Tibial nerve (tissue), 4 donors: ENCODE measurements at regions not wholly inside any gene's neighbourhood (a gene's known extent, or its start where the extent isn't known, plus 50 kb on each side); places are given as distances from the start of the nearest gene placed in this dataset.
"Not testable (repeated sequence)": the region's sequence is repeated elsewhere in the genome, so short reads cannot be mapped to it uniquely, and the experiment has no call there.

Experiments used
- DNase-seq, 2 donors: peaks; one replicate each; pipeline ENCODE4 v3.0.0-alpha.2; 2019; ENCODE audit warnings: low spot score in 2 of 2
- H3K27ac ChIP-seq, 4 donors: fragments of 200-600 bp; sonication (generic) in 3 of 4; one replicate each; pipeline ENCODE4 v1.5.1; 2017 to 2019; ENCODE audit warnings: mild to moderate bottlenecking in 1 of 4
- H3K27me3 ChIP-seq, 2 donors: fragments of 200-600 bp; sonication (generic) in 1 of 2; one replicate each; pipeline versions ENCODE4 v1.5.1 to v1.6.0; 2017 to 2019
- H3K36me3 ChIP-seq, 3 donors: fragments of 200-600 bp; sonication (generic); one replicate each; pipeline ENCODE4 v1.5.1; 2018 to 2019
- H3K4me1 ChIP-seq, 4 donors: fragments of 200-600 bp; sonication (generic) in 3 of 4; one replicate each; pipeline ENCODE4 v1.5.1; 2017 to 2019
- H3K4me3 ChIP-seq, 4 donors: fragments of 200-600 bp; sonication (generic) in 3 of 4; one replicate each; pipeline ENCODE4 v1.5.1; 2017 to 2019; ENCODE audit warnings: mild to moderate bottlenecking in 1 of 4, moderate library complexity in 1 of 4
- H3K9me3 ChIP-seq, 4 donors: fragments of 200-600 bp; sonication (generic) in 3 of 4; one replicate each; pipeline ENCODE4 v1.5.1; 2017 to 2019
- EP300 ChIP-seq, 2 donors: sonication (generic); formaldehyde crosslinking; IDR thresholded peaks; one replicate each; pipeline ENCODE4 v1.6.1; 2017; ENCODE audit warnings: antibody characterized with exemption in 2 of 2, mild to moderate bottlenecking in 1 of 2
- POLR2A ChIP-seq, 2 donors: fragments of 450-650 bp; IDR thresholded peaks; one replicate each; pipeline ENCODE4 v1.6.1; 2017; ENCODE audit warnings: antibody characterized with exemption in 2 of 2, mild to moderate bottlenecking in 2 of 2, moderate library complexity in 2 of 2
- WGBS, 2 donors: methylation state at CpG; one replicate each; pipeline ENCODE4 v1.1.5; 2018; 5-methylcytosine and 5-hydroxymethylcytosine counted together
- TF ChIP-seq, protein P1 (sequence below), 5 experiments: fragments of 200-600 bp in 3 of 5; fragments of 450-650 bp in 2 of 5; sonication (generic) in 3 of 5; IDR thresholded peaks; one replicate each; pipeline ENCODE4 v1.5.1; 2016 to 2019; ENCODE audit warnings: antibody characterized with exemption in 5 of 5, mild to moderate bottlenecking in 3 of 5, moderate library complexity in 2 of 5

DNA sequence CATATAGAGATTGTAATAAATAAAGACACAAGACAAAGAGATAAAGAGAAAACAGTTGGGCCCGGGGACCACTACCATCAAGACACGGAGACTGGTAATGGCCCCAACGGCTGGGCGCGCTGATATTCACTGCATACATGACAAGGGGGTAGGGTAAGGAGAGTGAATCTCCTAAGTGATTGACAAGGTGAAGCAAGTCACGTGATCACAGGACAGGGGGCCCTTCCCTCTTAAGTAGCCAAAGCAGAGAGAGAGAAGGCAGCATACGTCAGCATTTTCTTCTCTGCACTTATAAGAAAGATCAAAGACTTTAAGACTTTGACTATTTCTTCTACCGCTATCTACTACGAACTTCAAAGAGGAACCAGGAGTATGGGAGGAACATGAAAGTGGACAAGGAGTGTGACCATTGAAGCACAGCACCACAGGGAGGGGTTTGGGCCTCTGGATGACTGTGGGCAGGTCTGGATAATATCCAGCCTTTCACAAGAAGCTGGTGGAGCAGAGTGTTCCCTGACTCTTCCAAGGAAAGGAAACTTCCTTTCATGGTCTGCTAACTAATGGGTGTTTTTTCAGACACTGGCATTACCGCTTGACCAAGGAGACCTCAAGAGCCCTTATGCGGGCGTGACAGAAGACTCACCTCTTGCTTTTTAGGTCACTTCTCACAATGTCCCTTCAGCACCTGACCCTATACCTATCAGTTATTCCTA is 75.6 kb downstream of the MRPL39 start:
- H3K4me1 ChIP-seq, H3K9me3 ChIP-seq, H3K4me3 ChIP-seq, H3K27ac ChIP-seq, H3K36me3 ChIP-seq, H3K27me3 ChIP-seq, DNase-seq: not testable (repeated sequence)
- 90 to 91% methylated on average over 12 of the region's 12 CpGs for WGBS, 2 donors

DNA sequence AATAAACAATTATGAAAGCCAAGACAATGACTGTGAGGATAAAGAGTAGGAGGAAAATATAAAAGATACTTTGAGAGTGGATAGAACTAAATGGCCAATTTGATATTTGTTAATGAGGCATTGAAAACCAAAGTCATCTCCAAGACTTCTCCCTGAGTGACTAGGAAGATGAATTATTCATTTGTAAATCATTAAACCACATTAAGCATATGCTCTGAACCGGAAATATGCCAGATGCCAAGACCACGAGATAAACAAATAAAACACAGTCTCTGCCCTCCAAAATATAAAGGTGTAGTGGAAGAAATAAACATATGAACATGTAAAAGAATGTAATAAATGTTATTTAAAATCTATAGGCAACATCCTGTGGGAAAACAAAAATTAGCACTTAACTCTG is 78.8 kb downstream of the MRPL39 start:
- Histone ChIP-seq H3K36me3 (no peaks in the 10 kb centered on the region), H3K4me3 (no peak overlapping the region), H3K27me3 (no peaks in the 10 kb centered on the region), H3K27ac (no peak overlapping the region), H3K9me3 (peaks cover 0 to 13% (median 0%) of the 10 kb centered on the region in 4 donors), H3K4me1 (no peaks in the 10 kb centered on the region)
- 47 to 60% methylated on average over 2 of the region's 2 CpGs for WGBS, 2 donors
- TF ChIP-seq, protein P1, sequence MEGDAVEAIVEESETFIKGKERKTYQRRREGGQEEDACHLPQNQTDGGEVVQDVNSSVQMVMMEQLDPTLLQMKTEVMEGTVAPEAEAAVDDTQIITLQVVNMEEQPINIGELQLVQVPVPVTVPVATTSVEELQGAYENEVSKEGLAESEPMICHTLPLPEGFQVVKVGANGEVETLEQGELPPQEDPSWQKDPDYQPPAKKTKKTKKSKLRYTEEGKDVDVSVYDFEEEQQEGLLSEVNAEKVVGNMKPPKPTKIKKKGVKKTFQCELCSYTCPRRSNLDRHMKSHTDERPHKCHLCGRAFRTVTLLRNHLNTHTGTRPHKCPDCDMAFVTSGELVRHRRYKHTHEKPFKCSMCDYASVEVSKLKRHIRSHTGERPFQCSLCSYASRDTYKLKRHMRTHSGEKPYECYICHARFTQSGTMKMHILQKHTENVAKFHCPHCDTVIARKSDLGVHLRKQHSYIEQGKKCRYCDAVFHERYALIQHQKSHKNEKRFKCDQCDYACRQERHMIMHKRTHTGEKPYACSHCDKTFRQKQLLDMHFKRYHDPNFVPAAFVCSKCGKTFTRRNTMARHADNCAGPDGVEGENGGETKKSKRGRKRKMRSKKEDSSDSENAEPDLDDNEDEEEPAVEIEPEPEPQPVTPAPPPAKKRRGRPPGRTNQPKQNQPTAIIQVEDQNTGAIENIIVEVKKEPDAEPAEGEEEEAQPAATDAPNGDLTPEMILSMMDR (IDR thresholded peaks at IDR 0.05), result no peak
- TF ChIP-seq EP300 (IDR thresholded peaks at IDR 0.05) (no peak), POLR2A (IDR thresholded peaks at IDR 0.05) (no peak)
- DNase-seq, result no peak

DNA sequence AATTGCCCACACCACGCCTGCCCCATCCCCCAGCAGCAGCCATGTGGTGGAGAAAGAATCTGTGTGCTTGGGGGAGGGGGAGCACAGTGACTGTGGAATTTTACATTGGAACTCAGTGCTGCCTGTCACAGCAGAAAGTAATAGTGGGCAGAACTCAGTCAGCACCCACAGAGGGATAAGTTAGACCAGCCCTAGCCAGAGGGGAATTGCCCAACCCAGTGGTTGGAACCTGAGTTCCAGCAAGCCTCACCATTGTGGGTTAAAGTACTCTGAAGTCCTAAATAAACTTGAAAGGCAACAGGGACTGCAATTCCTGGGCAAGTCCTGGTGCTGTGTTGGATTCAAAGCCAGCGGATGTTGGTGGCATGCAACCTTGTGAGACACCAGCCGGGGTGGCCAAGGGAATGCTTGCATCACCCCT is 88.8 kb downstream of the MRPL39 start:
- Histone ChIP-seq H3K9me3 (no peaks in the 10 kb centered on the region), H3K4me3 (no peak overlapping the region), H3K36me3 (peaks cover 0 to 12% (median 0%) of the 10 kb centered on the region in 3 donors), H3K27ac (no peak overlapping the region), H3K27me3 (no peaks in the 10 kb centered on the region), H3K4me1 (no peaks in the 10 kb centered on the region)
- DNase-seq, result no peak
- WGBS, 2 donors, result 90 to 93% methylated on average over 3 of the region's 3 CpGs
- TF ChIP-seq, protein P1 (IDR thresholded peaks at IDR 0.05), result no peak
- TF ChIP-seq POLR2A (IDR thresholded peaks at IDR 0.05), result no peak
- TF ChIP-seq EP300 (IDR thresholded peaks at IDR 0.05), result no peak

DNA sequence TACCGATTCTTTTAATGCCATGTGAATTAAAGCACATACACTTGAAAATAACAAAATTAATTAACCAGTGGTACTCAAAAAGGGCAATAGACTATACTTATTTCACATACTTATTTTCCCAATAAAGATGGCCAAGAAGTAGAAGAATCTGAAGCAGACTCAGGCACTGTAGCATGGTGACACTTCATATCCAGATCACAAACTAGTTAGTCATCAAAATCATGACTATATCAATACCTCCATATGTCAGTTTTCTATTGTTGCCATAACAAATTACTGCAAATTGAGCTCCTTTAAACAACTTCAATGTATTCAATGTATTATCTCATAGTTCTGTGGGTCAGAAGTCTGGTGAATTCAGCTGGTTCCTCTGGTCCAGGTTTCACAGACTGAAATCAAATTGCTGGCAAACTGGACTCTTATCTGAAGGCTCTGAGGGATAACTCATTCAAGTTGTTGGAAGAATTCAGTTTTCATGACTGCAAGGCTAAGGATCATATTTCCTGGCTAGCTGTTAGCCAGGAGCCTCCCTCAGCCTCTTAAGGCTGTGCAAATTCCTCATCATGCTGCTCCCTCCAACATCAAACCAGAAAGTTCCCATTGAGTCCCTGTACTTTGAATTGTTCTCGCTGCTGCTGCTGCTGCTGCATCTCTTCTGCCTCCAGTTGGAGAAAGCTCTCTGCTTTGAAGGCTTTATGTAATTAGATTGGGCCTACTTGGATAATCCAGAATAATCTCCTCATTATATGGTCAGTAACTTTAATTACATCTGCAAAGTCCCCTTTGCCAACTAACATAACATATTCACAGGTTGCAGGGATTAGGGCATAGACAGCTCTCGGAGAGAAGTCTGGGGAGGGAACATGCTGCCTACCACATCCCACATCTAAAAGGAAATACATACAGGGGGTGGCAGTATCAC is 91.5 kb downstream of the MRPL39 start:
- no peaks in the 10 kb centered on the region for H3K4me1 ChIP-seq

DNA sequence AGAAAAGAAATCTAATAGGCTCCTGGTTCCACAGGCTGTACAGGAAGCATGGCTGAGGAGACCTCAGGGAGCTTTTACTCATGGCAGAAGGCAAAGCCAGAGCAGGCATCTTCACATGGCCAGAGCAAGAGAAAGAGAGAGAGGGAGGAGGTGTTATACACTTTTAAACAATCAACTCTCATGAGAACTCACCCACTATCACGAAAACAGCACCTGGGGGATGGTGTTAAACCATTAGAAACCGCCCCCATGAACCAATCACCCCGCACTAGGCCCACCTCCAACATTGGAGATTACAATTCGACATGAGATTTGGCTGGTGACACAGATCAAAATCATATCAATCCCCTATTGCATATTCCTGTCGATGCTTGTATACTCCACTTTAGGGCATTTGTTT is 93.5 kb downstream of the MRPL39 start:
- H3K36me3 ChIP-seq, result peaks cover 0 to 5% (median 0%) of the 10 kb centered on the region in 3 donors

More for the DNA sequence above, 91.5 kb downstream of the MRPL39 start:
- no peak overlapping the region for H3K27ac ChIP-seq
- H3K4me3 ChIP-seq, result no peak overlapping the region
- 82 to 85% methylated on average over 3 of the region's 3 CpGs for WGBS, 2 donors
- TF ChIP-seq, protein P1 (IDR thresholded peaks at IDR 0.05), result no peak
- no peak for TF ChIP-seq EP300 (IDR thresholded peaks at IDR 0.05)
- TF ChIP-seq POLR2A (IDR thresholded peaks at IDR 0.05), result no peak
- no peaks in the 10 kb centered on the region for H3K27me3 ChIP-seq
- H3K36me3 ChIP-seq, result peaks cover 0 to 12% (median 0%) of the 10 kb centered on the region in 3 donors
- no peaks in the 10 kb centered on the region for H3K9me3 ChIP-seq
- DNase-seq, result no peak

More for the DNA sequence above, 93.5 kb downstream of the MRPL39 start:
- WGBS, 2 donors, result 81 to 89% methylated on average over 5 of the region's 5 CpGs
- Histone ChIP-seq H3K4me1 (no peaks in the 10 kb centered on the region), H3K4me3 (no peak overlapping the region), H3K27ac (no peak overlapping the region), H3K9me3 (no peaks in the 10 kb centered on the region), H3K27me3 (no peaks in the 10 kb centered on the region)
- TF ChIP-seq, protein P1 (IDR thresholded peaks at IDR 0.05), result no peak
- TF ChIP-seq EP300 (IDR thresholded peaks at IDR 0.05) (no peak), POLR2A (IDR thresholded peaks at IDR 0.05) (no peak)
- DNase-seq, result no peak
